ENCODE measurements at regions not wholly inside any gene's neighbourhood (a gene's known extent, or its start where the extent isn't known, plus 50 kb on each side); places are given as distances from the start of the nearest gene placed in this dataset.
A peak's percentile ranks its signal among the peaks of the same experiment; 100 is the strongest.

GRCh38 chr11:116641561-116642045 lies 131.2 kb downstream of the BUD13 start:
- TF ChIP-seq TBP (CRISPR knock-in tag; IDR thresholded peaks at IDR 0.05) (no peak), ZNF282 (IDR thresholded peaks at IDR 0.05; ENCODE audit: partially characterized antibody) (no peak), CTCF (CRISPR knock-in tag; IDR thresholded peaks at IDR 0.05) (peak; percentile 94), HOMEZ (CRISPR knock-in tag; IDR thresholded peaks at IDR 0.05; ENCODE audit: low read depth) (no peak), JUND (CRISPR knock-in tag; IDR thresholded peaks at IDR 0.05) (no peak), ZSCAN30 (CRISPR knock-in tag; IDR thresholded peaks at IDR 0.05) (no peak), ZSCAN5A (CRISPR knock-in tag; IDR thresholded peaks at IDR 0.05; ENCODE audit: borderline replicate concordance) (no peak), RAD51 (IDR thresholded peaks at IDR 0.05; ENCODE audit: borderline replicate concordance) (no peak)

Measured in HepG2 (cell line).